ENCODE measurements at regions not wholly inside any gene's neighbourhood (a gene's known extent, or its start where the extent isn't known, plus 50 kb on each side); places are given as distances from the start of the nearest gene placed in this dataset.

DNA sequence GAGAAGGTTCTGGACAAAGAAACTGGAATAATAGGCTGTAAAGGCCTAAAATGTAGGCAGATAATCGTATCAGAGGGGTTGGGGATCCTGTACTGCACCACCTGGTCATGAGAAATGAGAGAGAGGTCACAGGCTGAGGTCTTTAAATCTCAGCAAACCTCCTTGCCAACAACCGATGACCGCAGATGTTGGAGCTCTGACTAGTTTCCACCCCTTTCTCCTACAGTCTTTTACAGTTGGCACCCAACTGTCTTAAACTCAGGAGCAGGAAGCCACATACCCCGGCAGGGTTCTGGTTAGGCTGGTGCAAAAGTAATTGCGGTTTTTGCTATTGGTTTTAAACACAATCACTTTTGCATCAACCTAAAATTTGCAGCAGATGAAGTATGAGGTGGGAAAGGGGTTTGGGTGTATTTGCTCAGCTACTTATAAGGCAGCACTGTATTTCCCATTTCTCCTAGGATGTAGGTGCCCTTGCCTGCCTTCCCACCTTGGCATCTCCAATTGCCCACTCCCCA, 261.8 kb upstream of the MYOCD start:
- no peak for TF ChIP-seq TCF7 (IDR thresholded peaks at IDR 0.05; ENCODE audit: borderline replicate concordance)
- TF ChIP-seq, protein P1, sequence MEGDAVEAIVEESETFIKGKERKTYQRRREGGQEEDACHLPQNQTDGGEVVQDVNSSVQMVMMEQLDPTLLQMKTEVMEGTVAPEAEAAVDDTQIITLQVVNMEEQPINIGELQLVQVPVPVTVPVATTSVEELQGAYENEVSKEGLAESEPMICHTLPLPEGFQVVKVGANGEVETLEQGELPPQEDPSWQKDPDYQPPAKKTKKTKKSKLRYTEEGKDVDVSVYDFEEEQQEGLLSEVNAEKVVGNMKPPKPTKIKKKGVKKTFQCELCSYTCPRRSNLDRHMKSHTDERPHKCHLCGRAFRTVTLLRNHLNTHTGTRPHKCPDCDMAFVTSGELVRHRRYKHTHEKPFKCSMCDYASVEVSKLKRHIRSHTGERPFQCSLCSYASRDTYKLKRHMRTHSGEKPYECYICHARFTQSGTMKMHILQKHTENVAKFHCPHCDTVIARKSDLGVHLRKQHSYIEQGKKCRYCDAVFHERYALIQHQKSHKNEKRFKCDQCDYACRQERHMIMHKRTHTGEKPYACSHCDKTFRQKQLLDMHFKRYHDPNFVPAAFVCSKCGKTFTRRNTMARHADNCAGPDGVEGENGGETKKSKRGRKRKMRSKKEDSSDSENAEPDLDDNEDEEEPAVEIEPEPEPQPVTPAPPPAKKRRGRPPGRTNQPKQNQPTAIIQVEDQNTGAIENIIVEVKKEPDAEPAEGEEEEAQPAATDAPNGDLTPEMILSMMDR (IDR thresholded peaks at IDR 0.05 in 2 of 3, conservative IDR thresholded peaks at IDR 0.05 in 1 of 3; ENCODE audit: control insufficient read depth in 2 of 3, extremely low read depth in 1 of 3, insufficient read depth in 1 of 3, low read depth in 3 of 3, low read length in 3 of 3): no peak
- TF ChIP-seq, protein P2, sequence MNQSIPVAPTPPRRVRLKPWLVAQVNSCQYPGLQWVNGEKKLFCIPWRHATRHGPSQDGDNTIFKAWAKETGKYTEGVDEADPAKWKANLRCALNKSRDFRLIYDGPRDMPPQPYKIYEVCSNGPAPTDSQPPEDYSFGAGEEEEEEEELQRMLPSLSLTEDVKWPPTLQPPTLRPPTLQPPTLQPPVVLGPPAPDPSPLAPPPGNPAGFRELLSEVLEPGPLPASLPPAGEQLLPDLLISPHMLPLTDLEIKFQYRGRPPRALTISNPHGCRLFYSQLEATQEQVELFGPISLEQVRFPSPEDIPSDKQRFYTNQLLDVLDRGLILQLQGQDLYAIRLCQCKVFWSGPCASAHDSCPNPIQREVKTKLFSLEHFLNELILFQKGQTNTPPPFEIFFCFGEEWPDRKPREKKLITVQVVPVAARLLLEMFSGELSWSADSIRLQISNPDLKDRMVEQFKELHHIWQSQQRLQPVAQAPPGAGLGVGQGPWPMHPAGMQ (IDR thresholded peaks at IDR 0.05; ENCODE audit: borderline replicate concordance): no peak
- no peak for TF ChIP-seq CEBPB (IDR thresholded peaks at IDR 0.05; ENCODE audit: borderline replicate concordance in 1 of 2, low read depth in 2 of 2, low read length in 2 of 2)
- TF ChIP-seq IKZF1 (conservative IDR thresholded peaks at IDR 0.05): no peak
- no peak for TF ChIP-seq CHD1 (IDR thresholded peaks at IDR 0.05; ENCODE audit: low read depth, low read length)
- no peak for TF ChIP-seq KDM1A (IDR thresholded peaks at IDR 0.05; ENCODE audit: borderline replicate concordance)
- TF ChIP-seq ZZZ3 (IDR thresholded peaks at IDR 0.05; ENCODE audit: control insufficient read depth, insufficient read length, low read depth): no peak
- TF ChIP-seq, protein P3, sequence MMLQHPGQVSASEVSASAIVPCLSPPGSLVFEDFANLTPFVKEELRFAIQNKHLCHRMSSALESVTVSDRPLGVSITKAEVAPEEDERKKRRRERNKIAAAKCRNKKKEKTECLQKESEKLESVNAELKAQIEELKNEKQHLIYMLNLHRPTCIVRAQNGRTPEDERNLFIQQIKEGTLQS (IDR thresholded peaks at IDR 0.05; ENCODE audit: borderline replicate concordance, extremely low read depth, low read depth, low read length): no peak
- no peak for TF ChIP-seq POLR2A (IDR thresholded peaks at IDR 0.05; ENCODE audit: low read depth, low read length)
- no peak for TF ChIP-seq RAD51 (IDR thresholded peaks at IDR 0.05)

Data from GM12878 (cell line).